ENCODE measurements at regions not wholly inside any gene's neighbourhood (a gene's known extent, or its start where the extent isn't known, plus 50 kb on each side); places are given as distances from the start of the nearest gene placed in this dataset.

DNA sequence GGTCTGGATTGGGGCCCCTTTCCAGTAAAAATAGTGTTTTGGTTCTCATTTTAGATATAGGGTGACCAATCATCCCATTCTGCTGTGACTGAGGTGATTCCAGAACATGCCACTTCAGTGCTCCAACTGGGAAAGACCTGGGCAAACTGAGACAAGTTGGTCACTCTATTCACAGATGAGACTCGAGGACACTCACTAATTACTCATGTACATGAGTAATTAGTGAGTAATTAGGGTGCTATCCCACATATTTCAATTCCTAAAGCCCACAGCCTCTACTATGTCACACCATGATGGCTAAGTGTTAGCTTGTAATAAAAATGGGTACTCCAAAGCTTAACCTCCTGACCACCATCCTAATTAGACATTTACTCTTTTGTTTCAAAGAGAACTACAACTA is 86.0 kb downstream of the CBLN4 start:
- no peak for DNase-seq
- H3T11ph ChIP-seq (ENCODE audit: low read length): no peak overlapping the region
- no peaks in the 10 kb centered on the region for H3K79me2 ChIP-seq (ENCODE audit: insufficient read depth, low read length)
- no peak overlapping the region for H3K56ac ChIP-seq (ENCODE audit: insufficient read length, low read depth, low read length)
- no peak overlapping the region for H4K8ac ChIP-seq (replicated peaks; ENCODE audit: insufficient read length, low read depth, low read length)
- no peak overlapping the region for H2BK120ac ChIP-seq (ENCODE audit: low read depth, low read length, poor library complexity, severe bottlenecking)
- H2BK5ac ChIP-seq (ENCODE audit: insufficient read length, low read length): no peak overlapping the region
- H3K4me1 ChIP-seq (ENCODE audit: insufficient read depth, low read length): no peaks in the 10 kb centered on the region
- Mint-ChIP-seq H3K27me3 (ENCODE audit: low read depth) (peaks cover 1% of the 10 kb centered on the region; the same call in 1 of the 2 replicates), H3K4me3 (no peak overlapping the region), H3K9me3 (peaks cover 87 to 96% of the 10 kb centered on the region in 2 experiments), H3K27ac (no peak overlapping the region), H3K36me3 (ENCODE audit: insufficient read depth in 1 of 3, low read depth in 3 of 3) (peaks cover 5 to 16% (median 6%) of the 10 kb centered on the region in 3 experiments; a peak in 5 of 7 replicates), H3K4me1 (no peaks in the 10 kb centered on the region)
- no peak overlapping the region for H4K91ac ChIP-seq (ENCODE audit: insufficient read length, low read depth, low read length)
- no peak overlapping the region for H3K27ac ChIP-seq (ENCODE audit: insufficient read length, low read depth, low read length)
- H2BK12ac ChIP-seq (ENCODE audit: insufficient read length, low read depth, low read length): no peak overlapping the region
- H2AK5ac ChIP-seq (ENCODE audit: insufficient read length, low read length): no peak overlapping the region
- H2BK15ac ChIP-seq (ENCODE audit: low read depth, low read length): no peak overlapping the region
- H3K9me3 ChIP-seq (ENCODE audit: control insufficient read depth, low read depth, low read length): peaks cover 84% of the 10 kb centered on the region
- no peak overlapping the region for H3K4me2 ChIP-seq (ENCODE audit: insufficient read depth, insufficient read length, low read length)
- H4K20me1 ChIP-seq (ENCODE audit: control insufficient read depth, insufficient read depth, insufficient read length): no peaks in the 10 kb centered on the region
- TF ChIP-seq, protein P1, sequence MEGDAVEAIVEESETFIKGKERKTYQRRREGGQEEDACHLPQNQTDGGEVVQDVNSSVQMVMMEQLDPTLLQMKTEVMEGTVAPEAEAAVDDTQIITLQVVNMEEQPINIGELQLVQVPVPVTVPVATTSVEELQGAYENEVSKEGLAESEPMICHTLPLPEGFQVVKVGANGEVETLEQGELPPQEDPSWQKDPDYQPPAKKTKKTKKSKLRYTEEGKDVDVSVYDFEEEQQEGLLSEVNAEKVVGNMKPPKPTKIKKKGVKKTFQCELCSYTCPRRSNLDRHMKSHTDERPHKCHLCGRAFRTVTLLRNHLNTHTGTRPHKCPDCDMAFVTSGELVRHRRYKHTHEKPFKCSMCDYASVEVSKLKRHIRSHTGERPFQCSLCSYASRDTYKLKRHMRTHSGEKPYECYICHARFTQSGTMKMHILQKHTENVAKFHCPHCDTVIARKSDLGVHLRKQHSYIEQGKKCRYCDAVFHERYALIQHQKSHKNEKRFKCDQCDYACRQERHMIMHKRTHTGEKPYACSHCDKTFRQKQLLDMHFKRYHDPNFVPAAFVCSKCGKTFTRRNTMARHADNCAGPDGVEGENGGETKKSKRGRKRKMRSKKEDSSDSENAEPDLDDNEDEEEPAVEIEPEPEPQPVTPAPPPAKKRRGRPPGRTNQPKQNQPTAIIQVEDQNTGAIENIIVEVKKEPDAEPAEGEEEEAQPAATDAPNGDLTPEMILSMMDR (conservative IDR thresholded peaks at IDR 0.05): no peak
- no CpG with 5 or more reads among the region's 1 CpG for WGBS (ENCODE audit: extremely low coverage, insufficient read length, low lambda C conversion rate)
- H2AFZ ChIP-seq (ENCODE audit: low read length): no peak overlapping the region
- no peaks in the 10 kb centered on the region for H3K23me2 ChIP-seq (ENCODE audit: insufficient read length, low read depth, low read length, poor library complexity, severe bottlenecking)
- no peak overlapping the region for H3K4ac ChIP-seq (ENCODE audit: low read depth, low read length)
- no peak overlapping the region for H2BK20ac ChIP-seq (ENCODE audit: low read depth, low read length, poor library complexity, severe bottlenecking)
- no peak overlapping the region for H3K14ac ChIP-seq (ENCODE audit: insufficient read depth, low read length)
- no peak overlapping the region for H4K5ac ChIP-seq (ENCODE audit: insufficient read length, low read depth, low read length)
- no peaks in the 10 kb centered on the region for H3K27me3 ChIP-seq (ENCODE audit: insufficient read depth, low read length)
- no peak overlapping the region for H3K23ac ChIP-seq (ENCODE audit: insufficient read length, low read depth, low read length)
- no peaks in the 10 kb centered on the region for H3K79me1 ChIP-seq (ENCODE audit: insufficient read depth, low read depth, low read length, poor library complexity, severe bottlenecking)
- no peak overlapping the region for H3K18ac ChIP-seq (ENCODE audit: insufficient read length, low read depth, low read length)
- no peak overlapping the region for H3K9ac ChIP-seq (ENCODE audit: extremely low read depth, insufficient read length, low read length)

All from H9 (cell line).